Suppressor macrophage treated with lipopolysaccharide for 1 hour (primary cell): ENCODE measurements at regions not wholly inside any gene's neighbourhood (a gene's known extent, or its start where the extent isn't known, plus 50 kb on each side); places are given as distances from the start of the nearest gene placed in this dataset.

Experiments used
- DNase-seq, 3 donors: peaks; one replicate each; pipeline ENCODE4 v3.0.0-alpha.2; 2020 to 2022

- no peak for DNase-seq
These were observed 58.7 kb upstream of the ZFR start for GRCh38 chr5:32503261-32503660.

- no peak for DNase-seq
These were observed 56.8 kb upstream of the ZFR start for GRCh38 chr5:32501071-32502002.

- no peak for DNase-seq
These were observed 55.6 kb upstream of the ZFR start for GRCh38 chr5:32500181-32500580.

GRCh38 chr5:32499261-32499660, 54.7 kb upstream of the ZFR start:
- peak in 2 of 3 donors; percentile 48 to 50 for DNase-seq

GRCh38 chr5:32498484-32498883, 53.9 kb upstream of the ZFR start:
- DNase-seq, result no peak

GRCh38 chr5:32496104-32496503, 51.6 kb upstream of the ZFR start:
- DNase-seq, result no peak

GRCh38 chr5:32494827-32495226, 50.3 kb upstream of the ZFR start:
- no peak for DNase-seq
